B cell (primary cell): ENCODE measurements at regions not wholly inside any gene's neighbourhood (a gene's known extent, or its start where the extent isn't known, plus 50 kb on each side); places are given as distances from the start of the nearest gene placed in this dataset.

Source experiments
- CTCF ChIP-seq: fragments of 200-600 bp; IDR thresholded peaks from one replicate; pipeline ENCODE4 v1.8.0; 2022; ENCODE audit warnings: antibody characterized with exemption, mild to moderate bottlenecking
- EZH2 ChIP-seq: IDR thresholded peaks from 2 replicates; pipeline ENCODE4 v1.6.1; 2012; ENCODE audit warnings: borderline replicate concordance, low read depth, mild to moderate bottlenecking, moderate library complexity, low read length; ENCODE audit not compliant: insufficient read depth, poor library complexity, severe bottlenecking

GRCh38 chr2:239781454-239781853 lies 243.7 kb downstream of the NDUFA10 start:
- TF ChIP-seq CTCF: no peak
- TF ChIP-seq EZH2: no peak
